GM19397 (cell line): ENCODE measurements at regions not wholly inside any gene's neighbourhood (a gene's known extent, or its start where the extent isn't known, plus 50 kb on each side); places are given as distances from the start of the nearest gene placed in this dataset.

Source experiments
- ATAC-seq: cut with Tn5 transposase; IDR thresholded peaks from one replicate; pipeline ENCODE4 v1.9.1; 2021; ENCODE audit warnings: mild to moderate bottlenecking, moderate library complexity; ENCODE audit not compliant: unreplicated experiment

DNA sequence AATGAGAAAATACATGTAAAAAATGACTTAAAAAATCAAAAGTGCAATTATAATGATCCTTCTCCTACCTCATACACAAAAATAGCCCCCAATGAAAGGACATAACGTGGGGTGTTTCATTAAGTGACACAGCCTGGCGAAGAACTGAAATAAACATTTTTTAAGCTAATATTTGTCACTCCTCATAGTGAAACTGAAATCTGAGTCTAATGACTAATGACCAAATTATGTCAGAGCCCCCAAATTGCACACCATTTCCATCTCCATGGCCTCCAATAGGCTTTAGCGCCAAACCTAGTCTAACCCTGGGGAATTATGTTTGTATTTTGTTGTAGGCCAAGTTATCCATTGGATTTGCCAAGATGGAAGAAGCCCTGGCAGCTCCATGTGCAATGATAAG lies 119.1 kb downstream of the WT1 start:
- ATAC-seq, result no peak

GRCh38 chr11:32316858-32317642 lies 118.3 kb downstream of the WT1 start:
- no peak for ATAC-seq

- ATAC-seq, result no peak
Measured at GRCh38 chr11:32317643-32318042, 117.7 kb downstream of the WT1 start.

DNA sequence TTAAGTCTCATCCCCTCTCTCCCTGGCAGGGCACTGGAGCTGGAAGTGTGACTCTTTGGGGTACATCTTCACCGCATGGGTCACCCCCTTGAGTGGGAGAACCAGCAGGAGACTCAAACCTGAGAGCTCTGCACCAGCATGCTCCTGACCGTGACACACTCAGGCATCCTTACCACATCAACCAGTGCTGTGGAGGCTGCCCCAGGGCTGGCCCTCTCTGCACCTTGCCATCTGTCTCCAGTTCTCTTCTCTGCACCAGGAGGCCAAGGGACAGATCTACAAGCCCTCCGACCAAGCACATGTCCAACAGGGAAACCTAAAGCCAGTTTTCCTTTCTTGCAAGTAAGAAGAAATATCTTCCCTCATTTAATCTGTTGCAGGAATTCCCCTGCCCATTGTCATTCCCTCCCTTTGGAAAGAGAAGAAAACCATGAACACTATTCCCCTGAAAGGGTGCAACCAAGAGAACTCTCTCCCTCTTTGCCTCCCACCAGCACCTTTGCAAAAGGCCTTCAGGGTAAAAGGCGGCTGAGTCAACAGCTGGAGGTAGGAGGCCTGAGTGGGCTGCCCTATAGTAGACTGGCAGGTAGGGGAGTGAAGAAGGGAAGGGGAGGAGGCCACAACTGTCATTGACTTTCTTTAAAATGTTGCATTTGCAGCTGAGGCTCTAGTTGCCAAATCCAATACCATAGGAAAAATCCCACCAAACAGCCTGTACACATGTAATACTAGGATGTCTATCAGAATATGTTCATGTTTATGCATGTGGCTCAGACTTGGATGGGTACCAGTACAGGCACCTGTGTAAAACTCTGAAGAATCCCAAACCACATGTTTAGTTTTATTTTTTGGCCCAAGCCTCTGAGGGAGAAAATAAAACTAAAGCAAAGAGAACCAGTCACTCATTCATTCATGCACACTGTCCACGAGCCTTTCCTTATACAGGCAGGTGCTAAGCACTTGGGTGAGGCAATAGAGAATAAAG lies 117.0 kb downstream of the WT1 start:
- no peak for ATAC-seq

DNA sequence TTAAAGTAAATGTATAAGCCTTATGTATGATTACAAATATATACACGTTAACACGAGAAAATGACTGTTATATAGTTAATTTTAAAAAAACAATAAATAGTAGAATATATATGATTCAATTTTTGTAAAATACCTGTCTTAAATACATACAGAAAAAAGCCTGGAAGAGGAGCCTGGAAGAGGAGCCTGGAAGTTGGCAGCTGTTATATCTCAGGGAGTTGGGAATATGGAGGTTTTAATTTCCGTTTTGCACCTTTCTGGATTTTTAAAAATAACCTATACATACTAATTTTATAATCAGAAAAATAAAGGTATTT lies 111.6 kb downstream of the WT1 start:
- ATAC-seq, result no peak

DNA sequence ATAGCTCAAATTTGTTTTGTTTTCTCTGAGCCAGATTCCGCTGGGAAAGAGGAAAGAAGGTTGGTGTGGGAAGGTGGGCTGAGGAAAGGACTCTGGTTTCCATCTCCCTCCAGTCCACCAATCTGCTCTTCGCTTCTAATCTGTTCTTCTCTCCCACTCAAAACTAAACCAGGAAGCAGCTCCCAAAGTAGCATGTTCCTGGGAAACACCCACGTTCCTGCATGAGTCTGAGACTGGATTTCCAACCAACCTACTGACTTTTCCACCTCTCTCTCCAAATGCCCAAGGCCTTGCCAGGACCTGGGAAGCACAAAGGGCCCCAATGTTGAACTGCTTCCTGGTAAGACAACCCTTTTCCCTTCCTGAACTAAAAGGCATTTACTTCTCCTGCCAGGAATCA lies 110.2 kb downstream of the WT1 start:
- ATAC-seq, result no peak

DNA sequence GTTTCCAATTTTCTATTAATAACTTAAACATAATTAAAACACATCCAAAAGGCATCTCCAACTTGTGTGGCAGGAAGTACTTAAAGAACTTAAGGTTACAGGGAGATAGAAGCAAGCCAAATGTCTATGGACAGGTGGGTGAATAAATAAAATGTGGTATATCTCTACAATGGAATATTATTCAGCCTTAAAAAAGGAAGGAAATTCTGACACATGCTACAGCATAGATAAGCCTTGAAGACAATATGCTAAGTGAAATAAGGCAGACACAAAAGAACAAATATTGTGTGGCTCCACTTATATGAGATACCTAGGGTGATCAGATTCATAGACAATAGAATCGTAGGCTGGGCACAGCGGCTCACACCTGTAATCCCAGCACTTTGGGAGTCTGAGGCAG lies 109.6 kb downstream of the WT1 start:
- no peak for ATAC-seq

DNA sequence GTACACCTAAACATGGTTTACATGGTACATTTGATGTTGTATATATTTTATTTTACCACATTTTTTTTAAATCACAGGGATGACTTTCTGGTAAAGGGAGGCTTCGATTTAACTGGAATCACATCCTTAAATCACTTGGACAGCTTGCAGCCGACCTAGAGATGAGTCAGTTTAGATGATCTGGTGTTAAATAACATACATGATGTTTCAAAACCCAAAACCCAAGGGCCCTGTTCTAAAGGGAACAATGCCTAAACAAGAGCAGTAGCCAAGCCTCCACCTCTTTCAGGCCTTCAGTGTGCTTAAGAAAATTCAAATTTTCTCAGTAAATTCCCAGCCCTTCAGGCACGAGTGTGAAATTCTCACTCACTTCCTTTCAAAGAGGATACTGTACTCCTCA lies 108.8 kb downstream of the WT1 start:
- ATAC-seq, result no peak

GRCh38 chr11:32328392-32328791 lies 106.9 kb downstream of the WT1 start:
- no peak for ATAC-seq

DNA sequence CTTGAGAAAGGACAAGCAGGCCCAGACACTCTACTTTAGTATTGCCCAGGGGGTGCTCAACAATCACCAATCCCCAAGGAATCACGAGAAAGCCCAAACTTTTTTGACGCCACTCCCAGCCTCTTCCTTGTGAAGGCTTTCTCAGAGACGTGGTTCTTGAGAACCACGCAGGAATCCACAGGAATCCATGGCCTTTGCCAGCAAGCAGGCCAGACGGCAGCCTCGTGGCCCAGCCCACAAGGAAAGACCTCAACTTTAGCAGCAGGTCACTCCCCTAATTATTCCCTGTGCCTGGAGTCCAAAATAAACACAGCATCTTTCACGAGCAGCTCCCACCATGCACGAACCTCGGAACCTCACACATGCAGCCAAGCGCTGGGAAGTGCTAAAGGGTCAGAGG lies 104.2 kb downstream of the WT1 start:
- ATAC-seq, result no peak

GRCh38 chr11:32331792-32332191 lies 103.5 kb downstream of the WT1 start:
- no peak for ATAC-seq

GRCh38 chr11:32332990-32333319 lies 102.4 kb downstream of the WT1 start:
- ATAC-seq, result no peak

DNA sequence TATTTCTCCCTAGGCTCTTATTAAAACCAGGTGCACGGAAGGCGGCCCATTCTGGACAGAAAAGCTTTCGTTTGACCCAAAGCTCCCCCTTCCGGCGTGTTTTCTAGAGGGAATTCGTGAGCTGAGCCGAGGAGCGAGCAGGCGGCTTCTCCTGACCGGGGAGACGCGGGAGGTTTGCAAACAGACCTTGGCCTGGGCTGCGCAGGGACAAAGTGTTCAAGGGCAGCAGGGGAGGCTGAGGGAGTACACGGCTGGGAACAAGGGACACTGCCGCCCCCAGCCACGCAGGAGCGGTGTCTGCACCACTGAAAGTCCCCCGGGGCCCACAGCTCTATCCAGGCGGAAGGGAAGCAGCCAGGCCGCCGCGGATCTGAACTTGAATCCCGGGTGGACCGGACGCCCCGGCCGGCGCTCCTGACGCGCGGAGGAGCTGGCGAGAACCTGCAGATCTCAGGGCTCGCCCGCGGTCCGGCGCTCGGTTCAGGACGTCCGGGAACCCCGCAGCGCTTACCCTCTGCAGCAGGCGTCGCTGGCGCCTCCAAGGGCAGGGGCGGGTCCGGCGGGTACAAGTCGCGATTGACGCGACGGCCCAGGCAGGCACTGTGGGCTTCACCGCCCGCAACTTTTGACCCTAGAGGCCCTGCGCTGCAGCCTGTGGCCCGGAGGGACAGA lies 101.9 kb downstream of the WT1 start:
- no peak for ATAC-seq

- ATAC-seq, result no peak
Measured at GRCh38 chr11:32334822-32335221, 100.5 kb downstream of the WT1 start.
